RWPE2 (cell line): ENCODE measurements at regions not wholly inside any gene's neighbourhood (a gene's known extent, or its start where the extent isn't known, plus 50 kb on each side); places are given as distances from the start of the nearest gene placed in this dataset.
A peak's percentile ranks its signal among the peaks of the same experiment; 100 is the strongest.

ENCODE experiments used
- ATAC-seq: fragments of 200-7000 bp; cut with Tn5 transposase; 3 replicates; pipeline ENCODE4 v1.9.1; 2021; ENCODE audit warnings: low read depth
- DNase-seq: peaks from one replicate; pipeline ENCODE4 v3.0.0-alpha.2; 2020; ENCODE audit warnings: low spot score
- H3K27ac ChIP-seq: fragments of 450-650 bp; 2 replicates; pipeline ENCODE4 v1.5.1; 2017; ENCODE audit warnings: mild to moderate bottlenecking; ENCODE audit not compliant: poor library complexity, severe bottlenecking
- H3K27me3 ChIP-seq: fragments of 250-450 bp; sonication (Bioruptor Pico); 2 replicates; pipeline ENCODE4 v1.5.1; 2021; ENCODE audit warnings: mild to moderate bottlenecking, moderate library complexity; ENCODE audit not compliant: insufficient read depth, poor library complexity, severe bottlenecking
- H3K36me3 ChIP-seq: fragments of 250-450 bp; sonication (Bioruptor Pico); 2 replicates; pipeline ENCODE4 v1.5.1; 2020; ENCODE audit warnings: low read depth, mild to moderate bottlenecking, moderate library complexity
- H3K4me1 ChIP-seq: fragments of 250-450 bp; sonication (Bioruptor Pico); 2 replicates; pipeline ENCODE4 v1.5.1; 2021; ENCODE audit warnings: mild to moderate bottlenecking, moderate library complexity; ENCODE audit not compliant: insufficient read depth, poor library complexity, severe bottlenecking
- H3K4me3 ChIP-seq: fragments of 250-450 bp; sonication (Bioruptor Pico); 2 replicates; pipeline ENCODE4 v1.5.1; 2021; ENCODE audit warnings: mild to moderate bottlenecking, moderate library complexity; ENCODE audit not compliant: severe bottlenecking
- H3K9me3 ChIP-seq: fragments of 250-450 bp; sonication (Bioruptor Pico); 2 replicates; pipeline ENCODE4 v1.5.1; 2021; ENCODE audit warnings: mild to moderate bottlenecking, moderate library complexity; ENCODE audit not compliant: severe bottlenecking
- CTCF ChIP-seq: fragments of 450-650 bp; IDR thresholded peaks from one replicate; pipeline ENCODE4 v1.5.1; 2017; ENCODE audit warnings: mild to moderate bottlenecking, moderate library complexity; ENCODE audit not compliant: poor library complexity, severe bottlenecking

DNA sequence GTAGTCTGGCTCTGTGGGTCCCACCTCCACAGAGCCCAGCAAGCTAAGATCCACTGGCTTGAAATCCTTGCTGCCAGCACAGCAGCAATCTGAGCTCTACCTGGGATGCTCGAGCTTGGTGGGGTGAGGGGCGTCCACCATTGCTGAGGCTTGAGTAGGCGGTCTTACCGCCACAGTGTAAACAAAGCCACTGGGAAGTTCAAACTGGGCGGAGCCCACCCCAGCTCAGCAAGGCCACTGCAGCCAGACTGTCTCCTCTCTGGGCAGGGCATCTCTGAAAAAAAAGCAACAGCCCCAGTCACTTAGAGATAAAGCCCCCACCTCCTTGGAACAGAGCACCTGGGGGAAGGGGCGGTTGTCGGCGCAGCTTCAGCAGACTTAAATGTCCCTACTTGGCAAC lies 243.2 kb upstream of the POF1B start:
- Histone ChIP-seq H3K27me3 (no peaks in the 10 kb centered on the region), H3K9me3 (no peaks in the 10 kb centered on the region)

GRCh38 chrX:85620466-85620865 lies 241.0 kb upstream of the POF1B start:
- DNase-seq: no peak
- no peak for ATAC-seq
- Histone ChIP-seq H3K27ac (no peak overlapping the region), H3K36me3 (no peaks in the 10 kb centered on the region), H3K4me3 (no peak overlapping the region), H3K27me3 (no peaks in the 10 kb centered on the region), H3K4me1 (no peaks in the 10 kb centered on the region), H3K9me3 (no peaks in the 10 kb centered on the region)
- TF ChIP-seq CTCF: no peak

More for the DNA sequence above, 243.2 kb upstream of the POF1B start:
- Histone ChIP-seq H3K4me3 (no peak overlapping the region), H3K4me1 (no peaks in the 10 kb centered on the region), H3K36me3 (no peaks in the 10 kb centered on the region), H3K27ac (no peak overlapping the region)
- DNase-seq: no peak
- ATAC-seq: no peak
- no peak for TF ChIP-seq CTCF

DNA sequence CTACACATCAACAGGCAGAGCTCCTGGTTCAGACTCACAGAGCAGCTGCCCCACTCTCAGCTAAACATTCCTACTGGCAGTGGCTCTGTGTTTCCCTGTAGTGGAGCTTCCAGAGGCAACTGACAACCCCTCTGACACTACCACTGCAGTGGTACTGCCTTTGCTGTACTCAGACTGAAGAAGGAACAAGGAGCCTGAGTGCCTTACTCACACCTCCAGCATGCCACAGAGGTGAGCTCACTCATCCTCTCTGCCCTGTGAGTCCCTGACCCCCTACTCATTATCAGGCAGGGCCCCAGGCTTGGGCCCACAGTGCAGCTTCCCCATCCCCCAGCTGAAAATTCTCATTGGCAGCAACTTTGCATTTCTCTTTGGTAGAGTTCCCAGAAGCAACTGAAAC lies 240.5 kb upstream of the POF1B start:
- TF ChIP-seq CTCF: no peak
- Histone ChIP-seq H3K27me3 (no peaks in the 10 kb centered on the region), H3K9me3 (no peaks in the 10 kb centered on the region), H3K4me1 (no peaks in the 10 kb centered on the region), H3K4me3 (no peak overlapping the region), H3K27ac (no peak overlapping the region), H3K36me3 (no peaks in the 10 kb centered on the region)
- ATAC-seq (0 out of 3 replicates have a peak, but pooled peaks have one; percentile 31), DNase-seq (no peak)

- no peaks in the 10 kb centered on the region for H3K4me1 ChIP-seq
- no peak for DNase-seq
- no peaks in the 10 kb centered on the region for H3K27me3 ChIP-seq
- ATAC-seq: no peak
- no peak overlapping the region for H3K27ac ChIP-seq
- no peaks in the 10 kb centered on the region for H3K36me3 ChIP-seq
- no peaks in the 10 kb centered on the region for H3K9me3 ChIP-seq
- peak; percentile 47 for TF ChIP-seq CTCF
- no peak overlapping the region for H3K4me3 ChIP-seq
Observed at GRCh38 chrX:85611926-85612325, 232.5 kb upstream of the POF1B start.

GRCh38 chrX:85592980-85593379 lies 213.5 kb upstream of the POF1B start:
- Histone ChIP-seq H3K4me1 (no peaks in the 10 kb centered on the region), H3K27me3 (no peaks in the 10 kb centered on the region), H3K36me3 (no peaks in the 10 kb centered on the region), H3K9me3 (no peaks in the 10 kb centered on the region), H3K4me3 (no peak overlapping the region), H3K27ac (no peak overlapping the region)
- DNase-seq (no peak), ATAC-seq (no peak)
- no peak for TF ChIP-seq CTCF
